Osteoblast (primary cell): ENCODE measurements at regions not wholly inside any gene's neighbourhood (a gene's known extent, or its start where the extent isn't known, plus 50 kb on each side); places are given as distances from the start of the nearest gene placed in this dataset.

Source experiments
- DNase-seq: peaks from one replicate; pipeline ENCODE4 v3.0.0; 2011; ENCODE audit warnings: low spot score, mixed read lengths; ENCODE audit not compliant: insufficient read length; ENCODE audit errors: missing footprints
- H2AFZ ChIP-seq: 2 replicates; pipeline ENCODE4 v1.6.0; 2011; ENCODE audit warnings: mild to moderate bottlenecking, low read length
- H3K27ac ChIP-seq: 2 replicates; pipeline ENCODE4 v1.5.1; 2011; ENCODE audit warnings: mild to moderate bottlenecking, low read depth, low read length, moderate library complexity
- H3K27me3 ChIP-seq: 2 replicates; pipeline ENCODE4 v1.6.0; 2012; ENCODE audit warnings: mild to moderate bottlenecking, control low read depth, inconsistent platforms, low read length, moderate library complexity; ENCODE audit not compliant: insufficient read depth
- H3K36me3 ChIP-seq: 2 replicates; pipeline ENCODE4 v1.5.1; 2011; ENCODE audit warnings: mild to moderate bottlenecking, low read length, control low read depth, moderate library complexity; ENCODE audit not compliant: insufficient read depth
- H3K4me1 ChIP-seq: 2 replicates; pipeline ENCODE4 v1.5.1; 2011; ENCODE audit warnings: mild to moderate bottlenecking, low read length, control low read depth, moderate library complexity; ENCODE audit not compliant: insufficient read depth
- H3K4me2 ChIP-seq: 2 replicates; pipeline ENCODE4 v1.6.0; 2011; ENCODE audit warnings: mild to moderate bottlenecking, low read length; ENCODE audit not compliant: insufficient read depth
- H3K4me3 ChIP-seq: fragments of 200-600 bp; sonication (generic); 3 replicates; pipeline ENCODE4 v1.5.1; 2012; ENCODE audit warnings: mild to moderate bottlenecking, low read length, inconsistent platforms; ENCODE audit not compliant: insufficient read depth
- H3K79me2 ChIP-seq: 2 replicates; pipeline ENCODE4 v1.6.0; 2012; ENCODE audit warnings: mild to moderate bottlenecking, low read length, control low read depth, inconsistent platforms; ENCODE audit not compliant: insufficient read depth
- H3K9me3 ChIP-seq: 2 replicates; pipeline ENCODE4 v1.5.1; 2011; ENCODE audit warnings: low read depth, low read length, control low read depth
- H4K20me1 ChIP-seq: 2 replicates; pipeline ENCODE4 v1.6.0; 2012; ENCODE audit warnings: mild to moderate bottlenecking, low read length, control low read depth; ENCODE audit not compliant: insufficient read depth
- TF ChIP-seq, protein P1 (sequence below): IDR thresholded peaks from 2 replicates; pipeline ENCODE4 v1.5.1; 2011; ENCODE audit warnings: mild to moderate bottlenecking, low read depth, low read length, moderate library complexity; ENCODE audit errors: extremely low read depth

GRCh38 chr1:177427811-177428210 lies 257.1 kb downstream of the BRINP2 start:
- TF ChIP-seq, protein P1, sequence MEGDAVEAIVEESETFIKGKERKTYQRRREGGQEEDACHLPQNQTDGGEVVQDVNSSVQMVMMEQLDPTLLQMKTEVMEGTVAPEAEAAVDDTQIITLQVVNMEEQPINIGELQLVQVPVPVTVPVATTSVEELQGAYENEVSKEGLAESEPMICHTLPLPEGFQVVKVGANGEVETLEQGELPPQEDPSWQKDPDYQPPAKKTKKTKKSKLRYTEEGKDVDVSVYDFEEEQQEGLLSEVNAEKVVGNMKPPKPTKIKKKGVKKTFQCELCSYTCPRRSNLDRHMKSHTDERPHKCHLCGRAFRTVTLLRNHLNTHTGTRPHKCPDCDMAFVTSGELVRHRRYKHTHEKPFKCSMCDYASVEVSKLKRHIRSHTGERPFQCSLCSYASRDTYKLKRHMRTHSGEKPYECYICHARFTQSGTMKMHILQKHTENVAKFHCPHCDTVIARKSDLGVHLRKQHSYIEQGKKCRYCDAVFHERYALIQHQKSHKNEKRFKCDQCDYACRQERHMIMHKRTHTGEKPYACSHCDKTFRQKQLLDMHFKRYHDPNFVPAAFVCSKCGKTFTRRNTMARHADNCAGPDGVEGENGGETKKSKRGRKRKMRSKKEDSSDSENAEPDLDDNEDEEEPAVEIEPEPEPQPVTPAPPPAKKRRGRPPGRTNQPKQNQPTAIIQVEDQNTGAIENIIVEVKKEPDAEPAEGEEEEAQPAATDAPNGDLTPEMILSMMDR = no peak
- no peaks in the 10 kb centered on the region for H3K79me2 ChIP-seq
- no peaks in the 10 kb centered on the region for H3K4me1 ChIP-seq
- no peak overlapping the region for H2AFZ ChIP-seq
- no peaks in the 10 kb centered on the region for H4K20me1 ChIP-seq
- no peaks in the 10 kb centered on the region for H3K27me3 ChIP-seq
- H3K27ac ChIP-seq = no peak overlapping the region
- H3K36me3 ChIP-seq = no peaks in the 10 kb centered on the region
- no peak for DNase-seq
- no peak overlapping the region for H3K4me2 ChIP-seq
- no peaks in the 10 kb centered on the region for H3K9me3 ChIP-seq
- no peak overlapping the region for H3K4me3 ChIP-seq

- Histone ChIP-seq H3K9me3 (no peaks in the 10 kb centered on the region), H3K27ac (no peak overlapping the region), H2AFZ (no peak overlapping the region), H3K4me2 (no peak overlapping the region), H3K27me3 (no peaks in the 10 kb centered on the region), H3K79me2 (no peaks in the 10 kb centered on the region), H4K20me1 (no peaks in the 10 kb centered on the region), H3K4me3 (no peak overlapping the region), H3K4me1 (no peaks in the 10 kb centered on the region), H3K36me3 (no peaks in the 10 kb centered on the region)
- no peak for DNase-seq
- TF ChIP-seq, protein P1 = no peak
Observed at GRCh38 chr1:177426497-177426896, 255.7 kb downstream of the BRINP2 start.

GRCh38 chr1:177425199-177425598 lies 254.4 kb downstream of the BRINP2 start:
- no peak for DNase-seq
- TF ChIP-seq, protein P1 = no peak
- H3K9me3 ChIP-seq = no peaks in the 10 kb centered on the region

DNA sequence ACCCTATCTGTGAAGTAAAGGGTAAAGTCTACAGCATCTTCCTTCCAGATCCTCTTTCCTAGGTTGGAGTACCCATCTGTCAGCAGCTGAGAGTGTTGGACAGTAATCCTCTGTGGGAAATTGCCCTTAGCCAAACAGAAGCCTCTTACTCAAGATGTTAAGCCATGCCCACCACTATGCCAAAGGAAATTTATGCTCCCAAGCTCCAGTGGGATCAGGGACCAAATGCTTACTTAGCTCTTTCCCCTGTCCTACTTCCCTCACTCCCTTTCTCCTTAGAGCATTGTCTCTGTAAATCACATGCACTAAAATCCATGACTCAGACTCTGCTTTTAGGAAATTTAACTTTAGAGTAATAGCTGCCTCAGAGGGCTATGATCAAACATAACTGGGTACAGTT lies 254.0 kb downstream of the BRINP2 start:
- no peak for DNase-seq
- no peak overlapping the region for H3K4me2 ChIP-seq
- no peaks in the 10 kb centered on the region for H3K27me3 ChIP-seq
- H3K4me1 ChIP-seq = no peaks in the 10 kb centered on the region
- H4K20me1 ChIP-seq = no peaks in the 10 kb centered on the region
- H3K27ac ChIP-seq = no peak overlapping the region
- H3K9me3 ChIP-seq = no peaks in the 10 kb centered on the region
- no peaks in the 10 kb centered on the region for H3K79me2 ChIP-seq
- TF ChIP-seq, protein P1 = no peak
- no peak overlapping the region for H2AFZ ChIP-seq
- no peak overlapping the region for H3K4me3 ChIP-seq
- H3K36me3 ChIP-seq = no peaks in the 10 kb centered on the region

More at GRCh38 chr1:177425199-177425598, 254.4 kb downstream of the BRINP2 start:
- Histone ChIP-seq H2AFZ (no peak overlapping the region), H3K4me3 (no peak overlapping the region), H3K27me3 (no peaks in the 10 kb centered on the region), H3K4me2 (no peak overlapping the region), H3K79me2 (no peaks in the 10 kb centered on the region), H3K36me3 (no peaks in the 10 kb centered on the region), H3K4me1 (no peaks in the 10 kb centered on the region), H4K20me1 (no peaks in the 10 kb centered on the region), H3K27ac (no peak overlapping the region)
